Endothelial cell of umbilical vein (primary cell): ENCODE measurements at regions not wholly inside any gene's neighbourhood (a gene's known extent, or its start where the extent isn't known, plus 50 kb on each side); places are given as distances from the start of the nearest gene placed in this dataset.

Experiments used
- EZH2 ChIP-seq: IDR thresholded peaks from 2 replicates; pipeline ENCODE4 v1.6.1; 2012; ENCODE audit warnings: borderline replicate concordance, low read depth, mild to moderate bottlenecking, moderate library complexity, low read length, inconsistent platforms; ENCODE audit not compliant: severe bottlenecking
- TF ChIP-seq, protein P1 (sequence below): IDR thresholded peaks from 2 replicates; pipeline ENCODE4 v1.6.1; 2011; ENCODE audit not compliant: insufficient read depth, insufficient read length
- TF ChIP-seq, protein P2 (sequence below), 2 donors: IDR thresholded peaks; 1 replicate in 1 of 2; 2 replicates in 1 of 2; pipeline ENCODE4 v1.5.1; 2011; ENCODE audit warnings: low read length in 2 of 2, mild to moderate bottlenecking in 2 of 2, moderate library complexity in 2 of 2, control low read depth in 1 of 2, inconsistent platforms in 1 of 2, low read depth in 1 of 2; ENCODE audit not compliant: insufficient read depth in 1 of 2; ENCODE audit errors: extremely low read depth in 1 of 2

DNA sequence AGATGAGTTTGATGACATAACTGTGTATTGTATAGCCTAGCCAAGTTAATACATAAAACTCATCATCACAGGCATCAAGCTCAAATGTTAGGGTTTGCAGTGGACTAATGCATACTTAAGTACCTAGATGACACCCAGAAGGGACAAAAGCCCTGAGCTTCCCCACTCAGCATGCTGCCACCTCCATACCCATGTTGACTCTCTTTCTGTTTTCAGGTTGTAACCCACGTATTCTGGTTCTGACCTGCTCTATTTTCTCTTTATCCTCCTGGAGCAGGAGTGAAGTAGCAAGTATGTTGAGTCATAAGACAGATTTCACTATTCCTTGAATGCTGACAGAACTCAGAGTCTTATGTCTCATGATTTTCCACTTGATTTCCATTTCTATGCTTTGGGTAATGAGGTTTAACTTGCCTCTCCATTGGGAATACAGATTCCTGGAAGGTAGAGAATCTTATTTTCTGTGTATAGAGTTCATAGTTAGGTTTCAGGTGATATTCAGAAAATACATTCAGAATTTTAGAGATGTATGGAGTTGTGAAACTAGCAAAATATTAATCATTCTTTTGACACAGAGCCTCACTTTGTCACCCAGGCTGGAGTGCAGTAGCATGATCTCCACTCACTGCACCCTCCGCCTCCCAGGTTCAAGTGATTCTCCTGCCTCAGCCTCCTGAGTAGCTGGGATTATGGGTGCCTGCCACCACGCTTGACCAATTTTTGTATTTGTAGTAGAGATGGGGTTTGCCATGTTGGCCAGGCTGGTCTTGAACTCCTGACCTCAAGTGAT is 122.5 kb upstream of the KCNJ15 start:
- no peak for TF ChIP-seq EZH2
- TF ChIP-seq, protein P1, sequence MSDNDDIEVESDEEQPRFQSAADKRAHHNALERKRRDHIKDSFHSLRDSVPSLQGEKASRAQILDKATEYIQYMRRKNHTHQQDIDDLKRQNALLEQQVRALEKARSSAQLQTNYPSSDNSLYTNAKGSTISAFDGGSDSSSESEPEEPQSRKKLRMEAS = no peak
- TF ChIP-seq, protein P2, sequence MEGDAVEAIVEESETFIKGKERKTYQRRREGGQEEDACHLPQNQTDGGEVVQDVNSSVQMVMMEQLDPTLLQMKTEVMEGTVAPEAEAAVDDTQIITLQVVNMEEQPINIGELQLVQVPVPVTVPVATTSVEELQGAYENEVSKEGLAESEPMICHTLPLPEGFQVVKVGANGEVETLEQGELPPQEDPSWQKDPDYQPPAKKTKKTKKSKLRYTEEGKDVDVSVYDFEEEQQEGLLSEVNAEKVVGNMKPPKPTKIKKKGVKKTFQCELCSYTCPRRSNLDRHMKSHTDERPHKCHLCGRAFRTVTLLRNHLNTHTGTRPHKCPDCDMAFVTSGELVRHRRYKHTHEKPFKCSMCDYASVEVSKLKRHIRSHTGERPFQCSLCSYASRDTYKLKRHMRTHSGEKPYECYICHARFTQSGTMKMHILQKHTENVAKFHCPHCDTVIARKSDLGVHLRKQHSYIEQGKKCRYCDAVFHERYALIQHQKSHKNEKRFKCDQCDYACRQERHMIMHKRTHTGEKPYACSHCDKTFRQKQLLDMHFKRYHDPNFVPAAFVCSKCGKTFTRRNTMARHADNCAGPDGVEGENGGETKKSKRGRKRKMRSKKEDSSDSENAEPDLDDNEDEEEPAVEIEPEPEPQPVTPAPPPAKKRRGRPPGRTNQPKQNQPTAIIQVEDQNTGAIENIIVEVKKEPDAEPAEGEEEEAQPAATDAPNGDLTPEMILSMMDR (IDR thresholded peaks at IDR 0.05; ENCODE audit: extremely low read depth in 1 of 2, insufficient read depth in 1 of 2, low read depth in 1 of 2, low read length in 2 of 2) = no peak
